Retinal pigment epithelial cell (primary cell): ENCODE measurements at regions not wholly inside any gene's neighbourhood (a gene's known extent, or its start where the extent isn't known, plus 50 kb on each side); places are given as distances from the start of the nearest gene placed in this dataset.

Source experiments
- DNase-seq: peaks from one replicate; pipeline ENCODE4 v3.0.0-alpha.2; 2010; ENCODE audit warnings: low read depth
- H3K4me3 ChIP-seq: 2 replicates; pipeline ENCODE4 v1.5.1; 2011; ENCODE audit warnings: mild to moderate bottlenecking, low read length, control low read depth, moderate library complexity
- TF ChIP-seq, protein P1 (sequence below): conservative IDR thresholded peaks from 2 replicates; pipeline ENCODE4 v1.5.1; 2011; ENCODE audit warnings: low read depth, low read length, control low read depth, inconsistent platforms

DNA sequence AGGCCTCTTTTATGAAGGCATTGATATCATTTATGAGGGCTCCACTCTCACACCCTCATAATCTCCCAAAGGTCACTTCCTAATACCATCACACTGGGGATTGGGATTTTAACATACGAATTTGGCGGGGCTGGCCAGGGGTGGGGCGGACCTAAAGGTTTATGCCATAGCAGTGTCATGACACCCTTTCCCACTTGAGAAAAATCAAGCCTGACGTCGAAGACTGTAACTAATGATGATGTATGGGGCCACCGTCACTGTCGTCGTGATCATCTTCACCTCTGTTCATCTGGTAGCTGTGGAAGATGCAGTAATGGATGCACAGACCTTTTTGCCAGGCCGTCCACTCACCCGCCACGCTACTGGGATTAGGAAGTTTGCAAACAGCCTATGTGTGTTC is 912.1 kb downstream of the TBC1D22A start:
- DNase-seq, result no peak
- H3K4me3 ChIP-seq, result no peak overlapping the region
- TF ChIP-seq, protein P1, sequence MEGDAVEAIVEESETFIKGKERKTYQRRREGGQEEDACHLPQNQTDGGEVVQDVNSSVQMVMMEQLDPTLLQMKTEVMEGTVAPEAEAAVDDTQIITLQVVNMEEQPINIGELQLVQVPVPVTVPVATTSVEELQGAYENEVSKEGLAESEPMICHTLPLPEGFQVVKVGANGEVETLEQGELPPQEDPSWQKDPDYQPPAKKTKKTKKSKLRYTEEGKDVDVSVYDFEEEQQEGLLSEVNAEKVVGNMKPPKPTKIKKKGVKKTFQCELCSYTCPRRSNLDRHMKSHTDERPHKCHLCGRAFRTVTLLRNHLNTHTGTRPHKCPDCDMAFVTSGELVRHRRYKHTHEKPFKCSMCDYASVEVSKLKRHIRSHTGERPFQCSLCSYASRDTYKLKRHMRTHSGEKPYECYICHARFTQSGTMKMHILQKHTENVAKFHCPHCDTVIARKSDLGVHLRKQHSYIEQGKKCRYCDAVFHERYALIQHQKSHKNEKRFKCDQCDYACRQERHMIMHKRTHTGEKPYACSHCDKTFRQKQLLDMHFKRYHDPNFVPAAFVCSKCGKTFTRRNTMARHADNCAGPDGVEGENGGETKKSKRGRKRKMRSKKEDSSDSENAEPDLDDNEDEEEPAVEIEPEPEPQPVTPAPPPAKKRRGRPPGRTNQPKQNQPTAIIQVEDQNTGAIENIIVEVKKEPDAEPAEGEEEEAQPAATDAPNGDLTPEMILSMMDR, result no peak

DNA sequence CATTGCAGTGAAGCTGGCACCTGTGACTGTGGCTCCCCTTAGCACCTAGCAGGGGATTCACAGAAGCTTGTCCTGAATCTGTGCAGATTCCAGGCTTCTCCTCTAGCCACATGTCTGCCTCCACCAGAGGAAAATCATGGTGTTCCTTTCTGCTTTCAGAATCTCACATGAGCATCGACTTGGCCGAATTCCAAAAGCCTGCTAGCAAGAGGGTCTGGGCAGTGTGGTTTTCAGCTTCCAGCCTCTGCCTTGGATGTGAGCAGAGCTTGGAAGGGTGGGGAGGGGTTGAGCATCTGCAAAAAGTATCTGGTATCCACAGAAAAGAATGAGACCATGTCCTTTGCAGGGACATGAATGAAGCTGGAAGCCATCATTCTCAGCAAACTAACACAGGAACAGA is 911.1 kb downstream of the TBC1D22A start:
- TF ChIP-seq, protein P1, result no peak
- no peak for DNase-seq
- no peak overlapping the region for H3K4me3 ChIP-seq

DNA sequence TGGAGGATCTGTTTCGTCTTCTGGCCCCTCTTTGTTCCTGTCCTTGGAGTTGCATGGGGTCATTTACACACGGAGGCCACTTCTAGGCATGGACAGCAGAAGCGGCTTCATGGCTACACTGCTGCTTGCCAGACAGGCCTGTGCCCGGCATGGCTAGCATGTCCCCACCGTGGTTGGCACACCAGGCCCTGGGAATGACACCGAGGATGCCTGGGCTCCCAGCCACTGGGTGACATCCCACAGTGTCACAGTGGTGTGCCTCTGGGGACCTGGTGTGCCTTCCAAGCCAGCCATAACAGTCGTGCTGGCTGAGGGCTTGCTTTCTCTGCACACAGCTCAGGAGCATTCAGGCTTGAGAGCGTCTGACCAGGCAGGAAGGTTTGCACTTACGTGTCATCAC is 910.1 kb downstream of the TBC1D22A start:
- DNase-seq, result no peak
- TF ChIP-seq, protein P1, result no peak
- H3K4me3 ChIP-seq, result no peak overlapping the region

DNA sequence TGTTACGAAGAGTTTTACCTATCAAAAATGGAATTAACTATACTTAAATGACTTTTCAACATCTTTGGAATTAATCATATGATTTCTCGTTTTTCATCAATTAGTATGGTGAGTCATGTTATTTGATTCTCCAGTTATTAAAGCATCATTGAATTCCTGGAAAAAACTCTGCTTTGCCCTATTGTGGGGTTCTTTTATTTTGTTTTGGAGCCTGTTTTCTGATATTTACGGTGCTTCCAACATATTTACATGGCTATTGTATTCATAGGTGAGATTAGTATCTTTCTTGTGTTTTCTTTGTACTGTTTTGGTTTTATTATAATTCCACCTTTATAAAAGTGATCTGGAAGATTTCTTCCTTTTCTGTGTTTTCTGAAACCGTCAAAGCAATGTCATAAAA is 902.7 kb downstream of the TBC1D22A start:
- DNase-seq, result no peak
- no peak overlapping the region for H3K4me3 ChIP-seq
- TF ChIP-seq, protein P1, result no peak

GRCh38 chr22:47663615-47664605 is 901.5 kb downstream of the TBC1D22A start:
- no peak overlapping the region for H3K4me3 ChIP-seq
- TF ChIP-seq, protein P1, result no peak
- DNase-seq, result no peak

GRCh38 chr22:47659467-47660223 is 897.2 kb downstream of the TBC1D22A start:
- no peak overlapping the region for H3K4me3 ChIP-seq
- TF ChIP-seq, protein P1, result no peak
- no peak for DNase-seq
